SK-N-SH (cell line): ENCODE measurements at regions not wholly inside any gene's neighbourhood (a gene's known extent, or its start where the extent isn't known, plus 50 kb on each side); places are given as distances from the start of the nearest gene placed in this dataset.

Experiments used
- CTCF ChIA-PET: fragments of 300-600, 350-600 bp; formaldehyde crosslinking; extraction: SDS; loops from one replicate; lab custom pipeline; 2021; lab: Yijun Ruan, JAX
- POLR2A ChIA-PET: fragments of 350-600 bp; sonication (Branson Sonifier 250); formaldehyde crosslinking; extraction: SDS; loops from one replicate; lab custom pipeline; 2020; ENCODE audit warnings: antibody characterized with exemption, inconsistent platforms; lab: Yijun Ruan, JAX
- DNase-seq: peaks from one replicate; pipeline ENCODE4 v3.0.0; 2012
- H2AFZ ChIP-seq: fragments of 200-600 bp; sonication (generic); 2 replicates; pipeline ENCODE4 v1.8.1; 2016; ENCODE audit warnings: antibody characterized with exemption, mild to moderate bottlenecking, low read depth
- H3F3A ChIP-seq: fragments of 200-600 bp; sonication (generic); replicated peaks from 2 replicates; pipeline ENCODE3; 2016; ENCODE audit warnings: antibody characterized with exemption, mild to moderate bottlenecking; ENCODE audit not compliant: insufficient read depth
- H3K27ac ChIP-seq, 2 experiments: fragments of 200-500 bp in 1 of 2; fragments of 200-600 bp in 1 of 2; sonication (Bioruptor generic) in 1 of 2; sonication (generic), shearing (Covaris generic) in 1 of 2; 2 replicates each; pipeline versions ENCODE4 v1.5.1 to v1.6.1; 2014 to 2016; ENCODE audit warnings: low read depth in 2 of 2, inconsistent platforms in 1 of 2, low read length in 1 of 2, mild to moderate bottlenecking in 1 of 2, mixed read lengths in 1 of 2
- H3K27me3 ChIP-seq: fragments of 200-600 bp; sonication (generic), shearing (Covaris generic); 2 replicates; pipeline ENCODE4 v1.6.1; 2016; ENCODE audit warnings: mixed run types; ENCODE audit not compliant: insufficient read depth
- H3K36me3 ChIP-seq, 2 experiments: fragments of 200-500 bp in 1 of 2; fragments of 200-600 bp in 1 of 2; sonication (Bioruptor generic) in 1 of 2; sonication (generic) in 1 of 2; replicated peaks in 1 of 2; 2 replicates each; pipeline versions ENCODE3 to v1.5.1; 2014 to 2016; ENCODE audit warnings: low read length in 1 of 2, mild to moderate bottlenecking in 1 of 2; ENCODE audit not compliant: insufficient read depth in 2 of 2, control insufficient read depth in 1 of 2
- H3K4me1 ChIP-seq, 2 experiments: fragments of 200-500 bp in 1 of 2; fragments of 200-600 bp in 1 of 2; sonication (Bioruptor generic) in 1 of 2; sonication (generic), shearing (Covaris generic) in 1 of 2; 2 replicates each; pipeline versions ENCODE4 v1.5.1 to v1.6.1; 2014 to 2016; ENCODE audit warnings: low read depth in 1 of 2, low read length in 1 of 2, mixed run types in 1 of 2; ENCODE audit not compliant: insufficient read depth in 2 of 2, control insufficient read depth in 1 of 2
- H3K4me2 ChIP-seq: fragments of 200-600 bp; sonication (generic), shearing (Covaris generic); 2 replicates; pipeline ENCODE4 v1.6.1; 2017; ENCODE audit warnings: mixed run types
- H3K4me3 ChIP-seq, 2 experiments: fragments of 200-500 bp in 1 of 2; fragments of 200-600 bp in 1 of 2; sonication (Bioruptor generic) in 1 of 2; sonication (generic), shearing (Covaris generic) in 1 of 2; 2 replicates each; pipeline versions ENCODE4 v1.5.1 to v1.8.1; 2014 to 2016; ENCODE audit warnings: low read depth in 2 of 2, inconsistent platforms in 1 of 2, low read length in 1 of 2, mild to moderate bottlenecking in 1 of 2, mixed read lengths in 1 of 2, moderate library complexity in 1 of 2
- H3K79me2 ChIP-seq: fragments of 200-600 bp; sonication (generic); 2 replicates; pipeline ENCODE4 v1.8.1; 2017; ENCODE audit warnings: mild to moderate bottlenecking; ENCODE audit not compliant: insufficient read depth
- H3K9ac ChIP-seq: fragments of 200-600 bp; sonication (generic); 2 replicates; pipeline ENCODE4 v1.6.1; 2017; ENCODE audit warnings: mixed run types
- H3K9me2 ChIP-seq: fragments of 200-600 bp; sonication (generic); 2 replicates; pipeline ENCODE4 v1.6.1; 2017; ENCODE audit warnings: mixed run types
- H3K9me3 ChIP-seq: fragments of 200-600 bp; sonication (generic); 2 replicates; pipeline ENCODE4 v1.6.1; 2017; ENCODE audit warnings: mixed run types, mild to moderate bottlenecking, moderate library complexity
- H4K20me1 ChIP-seq: fragments of 200-600 bp; sonication (generic); 2 replicates; pipeline ENCODE4 v1.6.1; 2017; ENCODE audit warnings: mild to moderate bottlenecking, mixed run types; ENCODE audit not compliant: insufficient read depth
- CHD2 ChIP-seq: fragments of 150-350 bp; IDR thresholded peaks from 2 replicates; pipeline ENCODE4 v1.6.1; 2018; ENCODE audit warnings: low read length; ENCODE audit not compliant: partially characterized antibody
- ELF1 ChIP-seq: IDR thresholded peaks from 2 replicates; pipeline ENCODE4 v1.4.0; 2012
- EP300 ChIP-seq, 2 experiments: IDR thresholded peaks; 2 replicates each; pipeline versions ENCODE4 v1.4.0 to v1.6.1; 2012; ENCODE audit warnings: borderline replicate concordance in 1 of 2, low read depth in 1 of 2, low read length in 1 of 2
- FOXJ3 ChIP-seq: sonication (generic); formaldehyde crosslinking; IDR thresholded peaks from 2 replicates; pipeline ENCODE4 v1.5.1; 2020; ENCODE audit warnings: mild to moderate bottlenecking, missing genetic modification reagents
- FOXM1 ChIP-seq: IDR thresholded peaks from 2 replicates; pipeline ENCODE4 v1.4.0; 2012; ENCODE audit warnings: low read depth, mild to moderate bottlenecking
- GATA2 ChIP-seq: sonication (generic); formaldehyde crosslinking; IDR thresholded peaks from 2 replicates; pipeline ENCODE4 v1.5.0; 2020; ENCODE audit warnings: mild to moderate bottlenecking, missing genetic modification reagents
- IRF3 ChIP-seq: fragments of 150-350 bp; IDR thresholded peaks from 2 replicates; pipeline ENCODE4 v1.6.1; 2016; ENCODE audit warnings: mild to moderate bottlenecking, low read depth, low read length
- PBX3 ChIP-seq: IDR thresholded peaks from 2 replicates; pipeline ENCODE4; 2012
- POLR2AphosphoS5 ChIP-seq: IDR thresholded peaks from 2 replicates; pipeline ENCODE4 v1.6.1; 2012; ENCODE audit warnings: low read depth, low read length
- REST ChIP-seq: IDR thresholded peaks from 2 replicates; pipeline ENCODE4 v1.6.1; 2012; ENCODE audit warnings: mild to moderate bottlenecking, low read depth, low read length, moderate library complexity
- RFX5 ChIP-seq: IDR thresholded peaks from 2 replicates; pipeline ENCODE4 v1.6.1; 2012; ENCODE audit warnings: mild to moderate bottlenecking, improper control_type of control experiment, low read length
- SIN3A ChIP-seq: IDR thresholded peaks from 2 replicates; pipeline ENCODE4 v1.6.1; 2012; ENCODE audit warnings: low read depth, mild to moderate bottlenecking, low read length, moderate library complexity, borderline replicate concordance
- SMC3 ChIP-seq: IDR thresholded peaks from 2 replicates; pipeline ENCODE4 v1.6.1; 2012; ENCODE audit warnings: low read depth, low read length, improper control_type of control experiment
- TAF1 ChIP-seq: IDR thresholded peaks from 2 replicates; pipeline ENCODE4 v1.6.1; 2012; ENCODE audit warnings: low read depth, mild to moderate bottlenecking, low read length, moderate library complexity, borderline replicate concordance
- TEAD4 ChIP-seq: IDR thresholded peaks from 2 replicates; pipeline ENCODE4 v1.4.0; 2012; ENCODE audit warnings: mild to moderate bottlenecking, borderline replicate concordance; ENCODE audit not compliant: insufficient read depth
- YY1 ChIP-seq: IDR thresholded peaks from 2 replicates; pipeline ENCODE4 v1.4.0; 2012; ENCODE audit warnings: low read depth, mild to moderate bottlenecking
- WGBS: methylation state at CpG from one replicate; pipeline ENCODE4 v1.1.6; 2017; ENCODE audit warnings: low lambda C conversion rate; 5-methylcytosine and 5-hydroxymethylcytosine counted together

GRCh38 chr2:121858369-121858768 lies 102.9 kb downstream of the TSN start:
- Histone ChIP-seq H3K27ac (no peak overlapping the region), H3K4me2 (no peak overlapping the region), H3K36me3 (no peaks in the 10 kb centered on the region), H3K4me1 (peaks cover 0 to 8% of the 10 kb centered on the region in 2 experiments; a peak in 2 of 4 replicates), H3K79me2 (no peaks in the 10 kb centered on the region), H3K4me3 (no peak overlapping the region), H2AFZ (no peak overlapping the region), H3K9ac (no peak overlapping the region), H3K9me2 (no peaks in the 10 kb centered on the region), H4K20me1 (no peaks in the 10 kb centered on the region), H3F3A (no peaks in the 10 kb centered on the region), H3K9me3 (no peaks in the 10 kb centered on the region), H3K27me3 (no peaks in the 10 kb centered on the region)
- 34% methylated on average over 2 of the region's 2 CpGs for WGBS
- no peak for DNase-seq
- CTCF ChIA-PET = no interaction called here
- POLR2A ChIA-PET = no interaction called here
- TF ChIP-seq FOXJ3 (CRISPR knock-in tag) (no peak), ELF1 (no peak), PBX3 (no peak), CHD2 (no peak), REST (no peak), RFX5 (no peak), TAF1 (no peak), FOXM1 (no peak), GATA2 (no peak), EP300 (IDR thresholded peaks at IDR 0.05; ENCODE audit: borderline replicate concordance in 1 of 2, low read depth in 1 of 2, low read length in 1 of 2) (no peak), TEAD4 (no peak), IRF3 (no peak), POLR2AphosphoS5 (no peak), SIN3A (no peak), SMC3 (no peak), YY1 (no peak)
